Activated CD4-positive, alpha-beta T cell treated with anti-CD3 and anti-CD28 coated beads, Interleukin-2, amount 10 ng/mL, durations not matched to agents 24 days and 14 days (primary cell): ENCODE measurements at regions not wholly inside any gene's neighbourhood (a gene's known extent, or its start where the extent isn't known, plus 50 kb on each side); places are given as distances from the start of the nearest gene placed in this dataset.

ENCODE experiments used
- DNase-seq: peaks from one replicate; pipeline ENCODE4 v3.0.0; 2022
- H3K27ac Mint-ChIP-seq: one replicate; pipeline ENCODE4 v1.8.0; 2022; ENCODE audit warnings: mild to moderate bottlenecking, mixed read lengths
- H3K27me3 Mint-ChIP-seq: one replicate; pipeline ENCODE4 v1.8.0; 2022; ENCODE audit warnings: mixed read lengths
- H3K36me3 Mint-ChIP-seq: one replicate; pipeline ENCODE4 v1.8.0; 2022; ENCODE audit warnings: low read depth, mild to moderate bottlenecking, mixed read lengths
- H3K4me1 Mint-ChIP-seq: one replicate; pipeline ENCODE4 v1.8.0; 2021; ENCODE audit warnings: mixed read lengths
- H3K4me3 Mint-ChIP-seq: one replicate; pipeline ENCODE4 v1.8.0; 2022; ENCODE audit warnings: mild to moderate bottlenecking, moderate library complexity, mixed read lengths
- H3K9me3 Mint-ChIP-seq: one replicate; pipeline ENCODE4 v1.8.0; 2021; ENCODE audit warnings: mixed read lengths
- intact Hi-C: fragments of 100-400 bp; cut with micrococcal nuclease; formaldehyde crosslinking; loops from one replicate; pipeline ENCODE4 v1.15.1; 2023

DNA sequence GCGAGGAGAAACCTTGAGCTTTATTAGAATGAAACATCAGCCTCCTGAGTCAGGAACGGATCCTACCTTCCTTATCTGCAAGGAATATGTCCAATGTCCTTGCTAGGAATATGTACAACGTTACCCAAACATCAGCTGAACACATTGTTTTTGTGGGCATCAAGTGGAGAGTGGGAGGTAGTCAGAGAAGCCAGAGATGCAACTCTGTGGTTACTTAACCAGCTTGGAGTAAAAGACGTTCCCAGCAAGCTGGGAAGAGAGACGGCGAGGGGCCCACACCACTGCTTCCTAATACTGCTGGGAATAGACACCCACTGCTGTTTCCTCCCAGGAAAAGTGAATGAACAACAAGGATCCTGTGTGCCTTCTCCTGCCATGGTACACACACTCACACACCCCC is 64.3 kb downstream of the PABIR2 start:
- Mint-ChIP-seq H3K4me1 (no peaks in the 10 kb centered on the region), H3K4me3 (no peak overlapping the region), H3K9me3 (no peaks in the 10 kb centered on the region), H3K36me3 (no peaks in the 10 kb centered on the region), H3K27me3 (peaks cover 2% of the 10 kb centered on the region), H3K27ac (no peak overlapping the region)
- DNase-seq: no peak
- intact Hi-C loops: no loop called here

DNA sequence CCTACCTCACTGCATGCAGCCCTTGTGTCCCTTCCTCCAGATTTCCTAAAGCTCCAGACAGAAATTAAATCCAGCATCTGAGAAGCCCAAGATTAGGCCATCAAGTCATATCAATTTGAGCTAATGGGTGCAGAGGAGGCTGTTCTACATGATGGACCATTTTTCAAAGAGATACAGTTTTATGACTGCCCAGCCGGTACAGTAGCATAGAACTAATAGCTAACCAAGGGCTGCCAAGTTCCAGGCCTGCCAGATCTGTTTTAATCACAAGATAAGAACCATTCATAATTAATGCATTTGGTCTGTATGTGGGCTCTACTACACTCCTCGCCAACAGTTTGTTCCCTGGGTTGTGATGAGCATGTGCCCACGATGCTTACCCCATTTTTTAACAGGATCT is 64.9 kb downstream of the PABIR2 start:
- Mint-ChIP-seq H3K27me3 (peaks cover 2% of the 10 kb centered on the region), H3K36me3 (no peaks in the 10 kb centered on the region)

DNA sequence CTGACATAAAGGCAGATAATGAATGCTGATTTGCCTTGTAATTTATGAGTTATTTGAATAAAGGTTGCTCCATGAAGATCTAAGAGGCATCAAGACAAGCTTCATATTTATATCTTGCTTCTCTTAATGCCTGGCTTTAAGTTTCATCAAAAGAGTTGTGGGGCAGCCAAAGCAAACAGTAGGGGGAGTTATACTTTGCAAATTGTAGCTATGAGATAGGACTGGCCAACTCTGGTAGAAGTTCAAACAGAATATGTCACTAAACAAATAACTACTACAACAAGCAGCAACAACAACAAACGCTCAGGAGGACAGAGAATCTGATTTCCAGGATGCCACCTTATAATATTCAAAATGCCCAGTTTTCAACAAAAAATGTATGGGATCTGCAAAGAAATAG is 69.1 kb upstream of the PLAC1 start:
- H3K27me3 Mint-ChIP-seq: peaks cover 2% of the 10 kb centered on the region
- intact Hi-C loops: no loop called here
- H3K4me1 Mint-ChIP-seq: no peaks in the 10 kb centered on the region
- DNase-seq: no peak
- H3K9me3 Mint-ChIP-seq: no peaks in the 10 kb centered on the region
- H3K36me3 Mint-ChIP-seq: no peaks in the 10 kb centered on the region
- H3K27ac Mint-ChIP-seq: no peak overlapping the region
- H3K4me3 Mint-ChIP-seq: no peak overlapping the region

More for the DNA sequence above, 64.9 kb downstream of the PABIR2 start:
- Mint-ChIP-seq H3K4me1 (no peaks in the 10 kb centered on the region), H3K9me3 (no peaks in the 10 kb centered on the region), H3K27ac (no peak overlapping the region), H3K4me3 (no peak overlapping the region)
- DNase-seq: no peak
- intact Hi-C loops: no loop called here

DNA sequence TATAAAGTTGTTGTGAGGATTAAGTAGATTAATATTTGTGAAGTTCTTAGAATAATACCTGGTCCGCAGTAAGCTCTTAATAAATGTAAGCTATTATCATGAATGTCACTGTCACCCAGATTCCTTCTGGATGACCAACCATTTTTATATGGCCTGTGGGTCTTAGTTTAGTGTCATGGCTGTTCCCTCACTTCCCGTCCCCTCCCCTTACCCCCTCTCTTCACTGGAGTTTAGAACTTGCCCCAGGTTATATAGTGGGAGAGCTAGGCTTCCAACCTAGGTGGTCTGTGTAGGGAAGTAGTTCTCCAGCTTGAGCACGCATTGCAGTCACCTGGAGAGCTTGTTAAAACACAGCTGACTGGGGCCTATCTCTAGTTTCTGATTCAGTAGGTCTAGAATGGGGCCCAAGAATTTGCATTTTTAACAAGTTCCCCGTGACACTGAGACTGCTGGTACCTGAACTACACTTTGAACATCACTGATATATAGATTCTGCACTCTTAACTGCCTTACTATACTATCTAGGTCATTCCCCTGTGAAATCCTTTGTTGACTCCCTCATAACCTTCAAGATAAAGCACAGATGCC is 66.9 kb upstream of the PLAC1 start:
- Mint-ChIP-seq H3K36me3 (no peaks in the 10 kb centered on the region), H3K9me3 (no peaks in the 10 kb centered on the region), H3K4me1 (no peaks in the 10 kb centered on the region), H3K27ac (no peak overlapping the region), H3K4me3 (no peak overlapping the region), H3K27me3 (peaks cover 2% of the 10 kb centered on the region)
- no peak for DNase-seq
- intact Hi-C loops: no loop called here

DNA sequence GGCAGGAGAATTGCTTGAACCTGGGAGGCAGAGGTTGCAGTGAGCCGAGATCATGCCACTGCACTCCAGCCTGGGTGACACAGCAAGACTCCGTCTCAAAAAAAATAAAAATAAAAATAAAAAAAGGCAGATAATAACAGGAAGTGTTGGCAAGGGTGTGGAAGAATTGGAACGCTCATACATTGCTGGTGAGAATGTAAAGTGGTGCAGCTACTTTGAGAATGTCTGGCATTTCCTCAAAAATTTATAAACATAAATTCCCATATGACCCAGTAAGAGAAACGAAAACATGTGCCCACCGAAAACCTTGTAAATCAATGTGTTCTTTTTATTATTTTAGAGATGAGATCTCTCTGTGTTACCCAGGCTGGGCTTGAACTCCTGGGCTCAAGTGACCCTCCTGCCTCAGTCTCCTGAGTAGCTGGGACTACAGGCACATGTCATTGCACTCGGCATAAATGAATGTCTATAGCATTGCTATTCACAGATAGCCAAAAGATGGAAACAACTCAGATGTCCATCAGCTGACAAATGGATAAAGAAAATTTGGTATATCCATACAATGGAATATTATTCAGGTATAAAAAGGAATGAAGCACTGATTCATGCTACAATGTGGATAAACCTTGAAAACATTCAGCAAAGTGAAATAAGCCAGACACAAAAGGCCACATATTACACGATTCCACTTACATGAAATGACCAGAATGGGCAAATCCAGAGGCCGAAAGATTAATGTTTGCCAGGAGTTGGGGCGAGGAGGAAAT is 63.7 kb upstream of the PLAC1 start:
- intact Hi-C loops: no loop called here
- Mint-ChIP-seq H3K36me3 (no peaks in the 10 kb centered on the region), H3K4me1 (peaks cover 10% of the 10 kb centered on the region), H3K9me3 (no peaks in the 10 kb centered on the region), H3K27me3 (peaks cover 2% of the 10 kb centered on the region), H3K27ac (no peak overlapping the region), H3K4me3 (no peak overlapping the region)
- no peak for DNase-seq

DNA sequence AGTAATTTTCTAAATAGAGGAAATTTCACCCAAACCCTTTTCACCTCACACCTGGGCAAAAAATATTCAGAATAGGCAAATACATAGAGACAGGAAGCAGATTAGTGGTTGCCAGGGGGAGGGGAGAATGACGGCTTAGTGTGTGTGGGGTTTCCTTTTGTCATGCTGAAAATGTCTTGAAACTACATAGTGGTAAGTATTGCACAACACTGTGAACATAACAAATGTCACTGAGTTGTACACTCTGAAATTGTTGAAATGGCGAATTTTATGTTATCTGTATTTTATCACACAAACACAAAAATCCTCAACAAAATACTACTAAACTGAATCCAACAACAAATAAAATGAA is 60.7 kb upstream of the PLAC1 start:
- H3K27me3 Mint-ChIP-seq: peaks cover 3% of the 10 kb centered on the region
- H3K4me1 Mint-ChIP-seq: peaks cover 10% of the 10 kb centered on the region
- H3K27ac Mint-ChIP-seq: peak overlapping the region; percentile 52
- DNase-seq: peak; percentile 71
- intact Hi-C loops: loop anchor here (1.0 to 5.0 kb wide), 2 partner anchors 85 to 97 kb away; no protein-coding TSS in a partner anchor
- no peak overlapping the region for H3K4me3 Mint-ChIP-seq
- H3K9me3 Mint-ChIP-seq: no peaks in the 10 kb centered on the region
- H3K36me3 Mint-ChIP-seq: no peaks in the 10 kb centered on the region

DNA sequence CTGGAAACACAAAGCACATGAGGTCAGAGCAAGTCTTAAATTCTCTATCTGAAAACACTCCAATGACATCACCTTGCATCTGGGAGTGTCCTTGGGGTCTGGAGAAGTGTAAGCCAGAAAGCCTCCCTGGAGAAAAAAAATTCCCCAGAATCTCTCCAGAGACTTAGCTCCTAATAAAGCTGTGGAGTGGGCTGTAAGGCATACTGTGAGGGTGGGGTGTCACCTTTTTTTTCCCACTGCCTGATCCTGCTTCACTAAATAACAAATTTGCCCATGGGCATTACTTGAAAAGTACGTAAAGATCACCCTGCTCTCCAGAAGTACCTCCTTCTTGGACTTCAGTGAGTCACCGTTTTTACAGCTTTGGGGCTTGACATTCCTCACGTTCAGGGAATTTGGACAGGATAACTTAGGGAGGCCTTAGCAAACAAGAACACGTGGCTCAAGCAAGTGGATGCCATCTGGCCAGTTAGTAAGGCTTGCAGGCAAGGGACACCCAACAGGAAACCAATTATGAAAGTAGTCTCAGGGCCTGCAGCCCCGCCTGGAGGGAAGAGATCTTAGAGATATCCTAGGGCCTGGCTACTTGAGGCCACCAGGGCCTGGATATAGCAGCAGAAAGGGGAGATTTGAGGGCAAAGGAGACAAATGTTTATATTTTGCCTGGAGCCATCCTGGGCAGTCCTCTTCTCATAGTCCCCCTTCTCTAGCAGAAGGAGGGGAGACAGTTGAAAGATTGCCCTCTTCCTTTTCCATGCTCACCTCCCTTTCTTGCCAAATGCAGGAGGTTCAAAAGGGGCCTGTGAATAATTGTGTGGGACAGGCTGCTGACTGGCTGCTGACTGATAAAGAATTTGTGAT is 60.1 kb upstream of the PLAC1 start:
- Mint-ChIP-seq H3K27me3 (peaks cover 1% of the 10 kb centered on the region), H3K27ac (peak overlapping the region; percentile 52), H3K36me3 (no peaks in the 10 kb centered on the region), H3K4me3 (no peak overlapping the region), H3K9me3 (no peaks in the 10 kb centered on the region), H3K4me1 (peaks cover 10% of the 10 kb centered on the region)
- intact Hi-C loops: loop anchor here (5.0 kb wide), 1 partner anchor 96 kb away; no protein-coding TSS in a partner anchor
- DNase-seq: peak; percentile 54

DNA sequence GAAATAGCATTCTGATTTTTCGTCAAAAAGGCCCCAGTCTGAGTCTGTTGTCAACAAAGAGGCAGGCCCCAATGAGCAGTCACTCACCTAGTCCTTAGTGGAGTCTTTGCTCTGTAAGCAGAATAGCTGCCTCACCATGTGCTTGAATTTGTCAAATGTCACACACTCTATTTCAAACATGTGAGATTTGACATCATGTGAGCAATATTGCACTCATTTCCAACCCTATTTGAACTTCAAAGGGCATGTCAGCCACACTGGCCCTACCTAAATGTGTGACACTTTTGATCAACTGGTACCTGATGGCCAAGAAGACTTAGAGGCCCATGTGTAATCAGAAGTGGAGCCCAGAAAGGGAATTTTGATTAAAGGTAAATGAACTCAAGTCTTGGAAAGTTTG is 59.4 kb upstream of the PLAC1 start:
- intact Hi-C loops: loop anchor here (5.0 kb wide), 1 partner anchor 95 kb away; no protein-coding TSS in a partner anchor
- no peak for DNase-seq
- Mint-ChIP-seq H3K4me1 (peaks cover 10% of the 10 kb centered on the region), H3K36me3 (no peaks in the 10 kb centered on the region), H3K27ac (no peak overlapping the region), H3K4me3 (no peak overlapping the region), H3K9me3 (no peaks in the 10 kb centered on the region), H3K27me3 (peaks cover 1% of the 10 kb centered on the region)

DNA sequence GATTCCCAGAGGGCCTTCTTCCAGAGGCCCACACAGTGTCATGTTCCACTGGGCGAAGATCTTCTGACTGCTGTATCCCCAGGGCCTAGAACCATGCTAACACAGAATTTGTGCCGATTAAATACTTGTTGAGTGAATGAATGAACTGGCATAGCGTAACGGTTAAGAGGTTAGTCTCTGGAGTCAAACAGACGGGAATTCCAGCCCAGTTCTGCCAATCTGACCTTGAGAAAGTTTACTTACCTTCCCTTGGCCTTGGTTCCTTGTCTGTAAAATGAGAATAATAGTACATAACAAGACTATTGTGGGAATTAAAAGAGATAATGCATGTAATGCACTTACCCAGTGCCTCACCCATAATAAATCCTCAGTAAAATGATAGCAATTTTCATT is 58.3 kb upstream of the PLAC1 start:
- Mint-ChIP-seq H3K9me3 (no peaks in the 10 kb centered on the region), H3K4me1 (peaks cover 10% of the 10 kb centered on the region), H3K27ac (no peak overlapping the region), H3K36me3 (no peaks in the 10 kb centered on the region), H3K4me3 (no peak overlapping the region), H3K27me3 (peaks cover 1% of the 10 kb centered on the region)
- intact Hi-C loops: loop anchor here (5.0 kb wide), 1 partner anchor 94 kb away; no protein-coding TSS in a partner anchor
- no peak for DNase-seq

DNA sequence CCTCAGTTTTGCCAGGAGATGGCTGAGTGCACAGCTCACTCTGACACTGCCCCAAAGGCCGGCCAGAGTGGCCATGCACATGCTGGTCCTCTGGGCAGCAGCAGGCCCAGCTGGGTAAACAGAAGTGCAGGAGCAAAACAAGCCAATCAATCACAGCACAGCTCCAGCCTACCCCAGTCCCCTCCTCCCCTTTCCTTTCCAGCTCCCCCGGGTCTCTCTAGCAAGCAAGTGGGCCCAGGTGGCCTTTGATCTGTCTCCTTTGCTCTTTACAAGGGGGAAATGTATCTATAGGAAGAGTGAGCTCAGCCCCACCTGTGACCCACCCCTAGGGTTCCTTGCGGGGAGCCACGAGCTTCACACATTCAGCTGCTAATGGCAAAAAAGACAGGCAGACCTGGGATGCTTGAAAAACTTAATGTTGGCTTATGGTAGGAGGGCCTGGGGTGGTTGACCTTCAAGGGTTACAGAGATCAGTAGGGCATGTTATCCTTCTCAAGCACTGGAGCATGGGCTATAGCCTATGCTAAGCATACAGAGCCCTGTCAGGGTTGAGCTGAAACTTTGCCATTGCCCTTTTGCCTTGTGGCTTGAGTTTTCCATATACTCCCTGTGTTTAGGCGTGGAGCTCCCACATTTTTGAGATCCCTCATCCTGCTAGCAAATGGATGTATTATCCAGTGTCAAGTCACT is 57.8 kb upstream of the PLAC1 start:
- H3K27ac Mint-ChIP-seq: no peak overlapping the region
- no peaks in the 10 kb centered on the region for H3K36me3 Mint-ChIP-seq
- H3K27me3 Mint-ChIP-seq: peaks cover 1% of the 10 kb centered on the region
- intact Hi-C loops: loop anchor here (5.0 kb wide), 1 partner anchor 94 kb away; no protein-coding TSS in a partner anchor
- peaks cover 10% of the 10 kb centered on the region for H3K4me1 Mint-ChIP-seq
- no peak for DNase-seq
- H3K9me3 Mint-ChIP-seq: no peaks in the 10 kb centered on the region
- H3K4me3 Mint-ChIP-seq: no peak overlapping the region

DNA sequence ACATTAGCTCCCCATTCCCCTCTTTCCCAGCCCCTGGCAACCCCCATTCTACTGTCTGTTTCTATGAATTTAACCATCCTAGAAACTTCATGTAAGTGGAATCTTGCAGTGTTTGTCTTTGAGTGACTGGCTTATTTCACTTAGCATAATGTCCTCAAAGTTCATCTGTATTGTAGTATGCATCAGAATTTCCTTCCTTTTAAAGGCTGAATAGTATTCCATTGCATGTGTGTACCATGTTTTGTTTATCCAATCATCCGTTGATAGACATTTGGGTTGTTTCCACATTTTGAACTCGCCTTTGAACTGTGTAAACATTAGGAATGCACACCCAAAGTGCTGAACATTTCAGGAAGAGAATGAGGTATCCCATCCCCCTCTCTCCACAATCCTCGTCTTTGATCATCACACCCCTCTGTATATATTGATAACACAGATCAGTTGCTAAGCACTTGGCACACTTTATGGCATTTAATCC is 56.4 kb upstream of the PLAC1 start:
- Mint-ChIP-seq H3K27ac (no peak overlapping the region), H3K27me3 (peaks cover 4% of the 10 kb centered on the region), H3K36me3 (no peaks in the 10 kb centered on the region), H3K4me3 (no peak overlapping the region), H3K9me3 (no peaks in the 10 kb centered on the region), H3K4me1 (peaks cover 10% of the 10 kb centered on the region)
- intact Hi-C loops: loop anchor here (5.0 kb wide), 1 partner anchor 92 kb away; no protein-coding TSS in a partner anchor
- DNase-seq: no peak

DNA sequence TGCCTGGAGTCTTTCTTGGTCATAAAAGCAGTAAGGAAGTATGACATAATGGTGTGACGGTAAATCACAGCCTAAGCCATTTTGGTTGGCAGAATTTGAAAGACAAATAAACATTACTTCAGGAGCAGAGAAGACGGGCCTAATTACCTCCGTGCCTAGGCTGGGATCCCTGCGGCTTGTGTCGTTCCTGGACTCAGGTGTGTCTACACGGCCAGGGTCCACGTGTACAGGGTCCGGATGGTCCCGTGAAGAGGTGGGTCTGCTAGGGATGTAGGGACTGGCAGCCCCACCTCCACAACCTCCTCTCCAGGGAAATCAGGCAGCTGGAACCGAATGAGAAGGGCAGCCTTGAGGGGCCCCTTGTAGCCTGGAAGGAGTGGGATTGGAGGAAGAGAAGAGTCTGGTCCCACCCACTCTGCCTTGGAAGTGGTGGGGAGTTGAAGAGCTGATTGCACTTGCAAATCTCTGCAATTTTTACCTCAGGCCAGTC is 55.4 kb upstream of the PLAC1 start:
- Mint-ChIP-seq H3K4me3 (no peak overlapping the region), H3K9me3 (no peaks in the 10 kb centered on the region), H3K4me1 (peaks cover 4% of the 10 kb centered on the region), H3K27ac (no peak overlapping the region), H3K36me3 (no peaks in the 10 kb centered on the region), H3K27me3 (peaks cover 4% of the 10 kb centered on the region)
- intact Hi-C loops: no loop called here
- no peak for DNase-seq

DNA sequence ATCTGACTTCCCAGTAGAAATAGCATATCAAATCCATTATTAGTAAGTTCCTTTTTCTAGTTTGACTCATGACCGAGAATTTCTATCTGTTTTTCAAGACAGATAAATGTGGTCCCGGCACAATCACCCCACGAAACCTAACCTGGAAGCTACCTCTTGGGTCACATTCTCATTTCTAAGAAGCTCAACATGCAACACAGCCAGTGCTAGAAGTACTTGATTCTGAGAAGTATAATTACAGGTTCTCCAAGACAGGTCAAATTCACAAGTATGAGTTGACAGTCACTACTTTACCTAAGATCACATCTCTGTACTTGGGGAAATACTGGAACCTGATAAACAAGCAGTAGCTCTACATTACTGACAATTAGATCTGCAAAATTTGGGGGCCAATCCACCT is 54.0 kb upstream of the PLAC1 start:
- DNase-seq: no peak
- H3K4me1 Mint-ChIP-seq: no peaks in the 10 kb centered on the region
- no peak overlapping the region for H3K4me3 Mint-ChIP-seq
- H3K36me3 Mint-ChIP-seq: no peaks in the 10 kb centered on the region
- no peaks in the 10 kb centered on the region for H3K9me3 Mint-ChIP-seq
- peaks cover 4% of the 10 kb centered on the region for H3K27me3 Mint-ChIP-seq
- intact Hi-C loops: no loop called here
- no peak overlapping the region for H3K27ac Mint-ChIP-seq
